Right renal cortex interstitium (tissue), 3 donors: ENCODE measurements at regions not wholly inside any gene's neighbourhood (a gene's known extent, or its start where the extent isn't known, plus 50 kb on each side); places are given as distances from the start of the nearest gene placed in this dataset.

ENCODE experiments used
- DNase-seq, 3 donors: peaks; one replicate each; pipeline ENCODE4 v3.0.0-alpha.2; 2013; ENCODE audit warnings: low read depth in 3 of 3, low spot score in 2 of 3

GRCh38 chr6:106773996-106774629 is 144.7 kb downstream of the QRSL1 start:
- DNase-seq, result no peak

DNA sequence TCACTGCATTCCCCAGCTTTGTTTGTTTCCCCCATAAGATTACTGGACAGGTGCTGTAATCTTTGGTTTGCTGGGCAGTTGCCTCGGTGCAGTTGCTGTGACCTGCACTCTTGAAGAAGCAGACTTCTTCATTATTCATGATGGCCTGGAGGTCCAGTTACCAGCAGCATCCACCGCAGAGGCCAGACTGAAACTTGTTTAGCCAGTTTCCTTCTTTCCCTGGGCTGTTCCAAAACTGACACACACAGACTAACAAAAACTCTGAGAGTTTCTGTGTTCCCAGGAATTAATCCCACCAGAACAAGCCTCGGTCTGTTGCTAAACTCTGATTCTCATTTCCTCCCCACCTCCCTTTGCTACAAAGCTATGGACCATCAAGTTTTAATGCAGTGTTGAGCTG is 144.1 kb downstream of the QRSL1 start:
- peak in 2 of 3 donors; percentile 39 to 53 for DNase-seq

GRCh38 chr6:106772270-106773142 is 143.1 kb downstream of the QRSL1 start:
- no peak for DNase-seq

DNA sequence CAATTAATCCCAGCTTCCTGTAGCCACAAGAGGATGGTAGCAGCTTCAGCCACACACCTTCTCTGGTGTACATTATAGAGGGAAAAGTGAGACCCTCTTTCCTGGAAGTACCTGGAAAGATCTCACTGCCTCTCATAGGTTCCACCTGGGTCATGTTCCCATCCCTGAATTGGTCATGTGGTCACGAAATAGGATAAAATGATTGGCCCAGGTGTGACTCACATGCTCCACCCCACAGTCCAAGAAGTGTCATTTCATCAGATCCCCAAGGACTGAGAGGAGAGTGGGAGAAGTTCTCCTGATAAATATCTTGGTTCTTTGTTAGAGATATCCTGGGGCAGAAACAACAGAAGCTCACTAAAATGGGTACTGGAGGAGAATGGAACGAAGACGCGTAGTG is 142.4 kb downstream of the QRSL1 start:
- no peak for DNase-seq

- DNase-seq, result no peak
These were observed 141.3 kb downstream of the QRSL1 start for GRCh38 chr6:106770663-106771062.

DNA sequence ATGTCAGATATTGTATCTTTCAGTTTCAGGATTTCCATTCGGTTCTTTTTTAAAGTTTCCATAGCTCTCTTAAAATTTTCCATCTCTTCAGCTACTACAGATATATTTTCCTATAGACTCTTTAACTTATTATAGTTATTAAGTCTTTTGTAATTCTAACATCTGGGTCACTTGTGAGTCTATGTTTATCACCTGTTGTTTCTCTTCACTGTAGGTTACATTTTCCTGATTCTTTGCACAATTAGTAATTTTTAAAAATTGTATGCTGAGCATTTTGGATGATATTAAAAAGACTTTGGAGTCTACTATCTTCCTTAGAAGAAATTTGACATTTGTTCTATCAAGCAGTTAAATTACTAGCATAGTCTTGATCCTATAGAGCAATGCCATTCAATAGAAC is 140.7 kb downstream of the QRSL1 start:
- DNase-seq, result no peak

GRCh38 chr6:106767271-106767670 is 137.9 kb downstream of the QRSL1 start:
- no peak for DNase-seq

DNA sequence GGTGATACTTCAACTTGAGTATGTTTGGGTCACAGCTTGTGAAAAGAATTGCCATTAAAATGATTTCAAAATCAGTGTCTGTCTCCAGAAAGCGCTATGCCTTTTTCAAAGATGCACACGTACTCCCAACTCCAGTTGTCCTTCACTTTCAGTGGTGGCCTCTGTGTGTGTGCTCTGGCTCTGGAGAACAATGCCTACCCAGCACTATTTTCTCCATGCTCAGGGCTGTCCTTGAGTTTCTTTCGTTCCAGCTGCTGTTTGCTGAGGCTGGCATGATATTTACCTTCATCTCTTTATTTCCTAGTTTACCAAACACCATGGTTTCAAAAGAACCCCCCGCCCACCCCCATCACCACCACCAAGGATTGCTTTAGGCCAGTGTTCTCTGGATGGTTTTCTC is 136.8 kb downstream of the QRSL1 start:
- no peak for DNase-seq

DNA sequence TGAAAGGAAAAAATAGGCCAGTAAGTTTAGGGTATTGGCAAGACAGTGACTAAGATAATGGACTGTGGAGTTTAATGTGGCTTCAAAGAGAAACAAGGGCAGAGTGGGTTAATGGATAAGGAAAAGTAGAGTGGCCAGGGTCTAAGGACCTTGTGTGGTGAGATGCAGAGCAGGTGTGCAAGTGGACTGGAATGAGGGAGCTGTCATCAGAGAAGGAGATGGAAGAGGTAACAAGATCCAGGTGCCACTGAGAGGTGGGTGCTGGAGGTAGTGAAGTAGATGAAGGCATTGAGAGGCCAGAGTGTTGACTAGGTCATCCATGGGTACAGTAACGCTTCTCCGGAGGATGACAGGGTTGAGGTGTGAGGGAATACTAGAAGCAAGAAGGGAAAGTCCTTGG is 136.1 kb downstream of the QRSL1 start:
- no peak for DNase-seq

DNA sequence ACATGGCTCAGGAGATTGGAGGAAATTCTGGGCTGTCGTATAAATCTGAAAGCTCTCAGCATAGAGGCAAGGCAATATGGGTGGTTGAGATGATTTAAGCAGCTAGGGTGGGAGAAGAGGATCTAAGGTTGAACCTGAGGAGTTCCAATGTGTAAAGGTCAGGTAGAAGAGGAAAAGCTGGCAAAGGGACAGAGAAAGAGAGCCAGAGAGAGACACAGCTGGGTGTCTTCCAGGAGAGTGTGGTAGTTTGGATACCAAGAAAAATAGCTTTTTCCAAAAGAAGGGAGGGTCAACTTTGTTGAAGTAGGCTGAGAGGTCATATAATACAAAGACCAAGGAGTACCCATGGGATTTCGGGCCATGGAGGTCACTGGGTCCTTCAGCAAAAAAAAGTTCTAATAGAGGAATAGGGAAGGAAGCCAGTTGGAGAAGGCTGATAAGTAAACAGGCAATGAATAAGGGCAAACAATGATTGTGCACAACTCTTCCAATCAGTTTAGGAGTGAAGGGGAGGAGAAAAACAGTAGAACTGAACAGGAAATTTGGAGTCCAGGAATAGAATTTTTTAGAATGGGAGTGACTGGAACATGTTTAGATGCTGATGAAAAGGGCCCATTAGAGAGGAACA is 135.1 kb downstream of the QRSL1 start:
- no peak for DNase-seq

DNA sequence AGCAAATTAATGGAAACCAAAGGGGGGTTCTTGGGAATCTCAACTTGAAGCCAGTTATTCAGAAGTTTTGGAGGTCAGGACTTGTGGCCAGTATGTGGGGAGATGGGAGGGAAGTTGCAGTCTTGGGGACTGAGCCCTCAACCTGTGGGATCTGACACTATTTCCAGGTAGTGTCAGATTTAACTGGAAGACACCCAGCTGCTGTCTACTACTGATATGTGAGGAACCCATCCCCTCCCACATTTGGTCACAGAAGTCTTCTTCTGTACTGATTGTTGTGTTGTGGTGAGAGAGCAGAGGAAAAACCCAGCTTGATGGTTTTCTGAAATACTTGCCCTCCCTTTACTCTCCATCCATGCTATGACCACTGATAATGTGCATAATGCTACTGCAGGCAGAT is 134.0 kb downstream of the QRSL1 start:
- DNase-seq, result no peak

GRCh38 chr6:106761160-106761559 is 131.8 kb downstream of the QRSL1 start:
- no peak for DNase-seq

GRCh38 chr6:106759112-106759511 is 129.7 kb downstream of the QRSL1 start:
- DNase-seq, result no peak

- no peak for DNase-seq
These were observed 128.5 kb downstream of the QRSL1 start for GRCh38 chr6:106757722-106758467.

- DNase-seq, result no peak
These were observed 127.9 kb downstream of the QRSL1 start for GRCh38 chr6:106757267-106757666.

- no peak for DNase-seq
These were observed 124.8 kb downstream of the QRSL1 start for GRCh38 chr6:106754215-106754614.

GRCh38 chr6:106752641-106753040 is 123.3 kb downstream of the QRSL1 start:
- DNase-seq, result no peak

- no peak for DNase-seq
These were observed 122.3 kb downstream of the QRSL1 start for GRCh38 chr6:106751501-106752252.

GRCh38 chr6:106750946-106751345 is 121.6 kb downstream of the QRSL1 start:
- DNase-seq, result no peak

DNA sequence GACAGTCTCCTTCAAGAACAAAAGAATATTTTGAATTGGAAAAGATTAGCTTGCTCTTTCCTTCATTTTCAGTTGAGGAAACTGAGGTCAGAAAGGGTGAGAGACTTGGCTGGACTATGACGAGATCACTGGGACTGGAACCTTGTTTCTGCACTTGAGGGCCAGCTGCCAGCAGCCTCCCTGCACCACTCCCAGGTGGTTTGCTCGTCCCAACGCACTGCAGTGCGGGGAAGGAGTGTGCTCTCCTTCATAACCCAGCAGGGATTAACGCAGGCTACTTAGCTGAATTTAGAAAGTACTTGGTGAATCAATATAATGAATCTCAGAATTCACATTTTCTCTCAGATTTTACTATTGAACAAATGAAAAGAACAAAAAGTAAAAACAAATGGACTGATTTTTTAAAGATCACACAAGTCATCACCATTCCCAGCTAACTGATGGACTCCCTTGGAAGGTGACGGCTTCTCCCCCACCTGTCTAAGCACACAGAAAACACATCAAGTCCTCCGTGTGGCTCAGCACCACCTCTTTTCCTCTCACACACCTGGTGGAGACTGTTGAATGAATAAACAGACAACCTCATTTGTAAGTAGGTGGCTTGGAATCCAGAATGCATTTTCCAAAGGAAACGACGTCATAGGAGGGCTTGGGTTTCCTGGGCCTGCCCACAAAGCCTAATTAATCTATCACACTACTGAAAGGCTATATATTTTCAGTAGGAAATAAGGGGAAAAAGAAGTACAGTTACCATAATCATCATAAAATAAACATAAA is 121.0 kb downstream of the QRSL1 start:
- no peak for DNase-seq
